ENCODE measurements at regions not wholly inside any gene's neighbourhood (a gene's known extent, or its start where the extent isn't known, plus 50 kb on each side); places are given as distances from the start of the nearest gene placed in this dataset.
"Not testable (repeated sequence)": the region's sequence is repeated elsewhere in the genome, so short reads cannot be mapped to it uniquely, and the experiment has no call there.

DNA sequence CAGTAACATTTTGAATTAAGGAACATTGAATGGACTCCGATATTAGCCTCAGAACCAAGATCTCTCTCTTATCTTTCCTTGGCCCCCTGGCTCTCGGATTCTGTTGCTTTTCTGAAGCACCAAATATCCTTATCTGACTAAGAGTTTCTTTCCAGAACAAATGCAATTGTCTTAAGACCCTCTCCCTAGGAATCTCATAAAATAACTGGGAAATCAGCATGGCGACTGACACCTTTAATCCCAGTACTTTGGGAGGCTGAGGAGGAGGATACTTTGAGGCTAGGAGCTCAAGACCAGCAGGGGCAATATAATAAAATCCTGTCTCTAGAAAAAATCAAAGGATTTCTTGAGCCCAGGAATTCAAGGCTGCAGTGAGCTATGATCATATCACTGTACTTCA, 984.5 kb downstream of the HACE1 start:
- DNase-seq: no peak

GRCh38 chr6:103874575-103874974, 985.1 kb downstream of the HACE1 start:
- no peak for DNase-seq

- DNase-seq: no peak
Observed at GRCh38 chr6:103872678-103873077, 987.0 kb downstream of the HACE1 start.

DNA sequence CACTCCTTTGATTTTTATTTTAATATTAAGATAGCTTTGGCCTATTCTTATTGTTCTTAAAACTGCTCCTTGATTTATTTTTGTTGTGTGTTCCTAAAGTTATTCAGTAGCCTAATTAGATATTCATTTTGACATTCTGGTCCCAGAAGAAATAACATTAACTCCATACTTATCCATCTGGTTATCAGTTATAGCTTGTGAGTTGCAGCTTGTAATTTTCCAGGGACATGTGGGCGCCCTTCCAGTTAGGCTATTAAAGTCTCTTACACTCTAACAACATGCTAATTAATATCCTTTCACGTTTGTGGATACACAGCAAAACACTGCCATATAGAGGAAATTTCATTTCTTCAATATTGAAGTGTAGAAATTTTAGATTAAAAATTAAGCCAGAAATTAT, 987.5 kb downstream of the HACE1 start:
- no peak for DNase-seq

DNA sequence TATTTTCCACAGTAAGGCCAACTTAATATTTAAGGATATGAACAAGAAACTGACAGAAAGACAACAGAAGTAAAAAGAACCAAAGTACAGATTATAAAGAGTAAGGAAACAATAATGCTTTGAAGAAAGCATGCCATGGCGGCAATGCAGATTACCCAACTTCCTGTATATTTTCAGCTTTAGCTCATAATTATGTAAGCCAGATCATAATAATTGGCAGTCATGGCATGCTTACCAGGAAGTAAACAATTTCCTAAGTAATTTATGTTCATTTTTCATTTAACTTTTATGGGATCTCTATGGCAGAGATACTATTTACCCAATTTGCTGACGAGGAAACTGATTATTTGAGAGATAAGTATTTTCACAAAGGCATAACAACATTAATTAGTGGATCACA, 988.7 kb downstream of the HACE1 start:
- DNase-seq: no peak

DNA sequence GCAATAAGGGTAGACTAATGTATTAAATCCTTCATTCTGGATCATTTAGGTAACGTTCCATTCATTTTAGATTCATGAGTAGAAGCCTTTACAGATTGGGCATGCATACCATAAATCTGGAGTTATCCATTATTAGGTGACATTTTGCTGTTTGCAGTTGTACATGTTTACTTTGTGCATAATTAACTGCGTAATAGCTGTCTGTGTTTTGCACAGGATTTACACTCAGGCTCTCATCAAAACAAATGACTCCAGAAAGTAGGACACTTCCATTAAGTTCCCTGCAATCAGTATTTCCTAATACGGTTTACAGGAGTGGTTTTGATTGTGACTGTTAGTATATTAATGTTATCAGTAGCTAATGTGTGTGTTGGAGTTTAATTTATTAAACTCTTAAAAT, 997.4 kb downstream of the HACE1 start:
- no peak for DNase-seq

DNA sequence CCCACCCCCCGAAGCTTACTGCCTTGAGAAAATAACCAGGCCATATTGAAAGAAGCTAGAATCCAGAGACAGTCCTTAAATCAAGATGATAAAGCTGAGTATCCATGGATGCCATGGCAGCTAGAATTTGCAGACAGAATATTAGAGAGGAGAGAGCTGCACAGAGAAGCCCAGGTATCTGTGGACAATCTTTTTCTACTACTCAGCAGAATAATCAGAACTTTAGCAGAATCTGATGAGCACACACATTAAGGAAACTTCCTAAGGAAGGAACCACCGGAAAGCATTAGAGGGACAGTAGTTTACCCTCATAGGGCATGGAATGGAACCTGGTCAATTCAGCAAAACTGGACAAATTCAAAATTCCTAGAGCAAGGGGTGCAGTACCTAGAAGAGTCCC, 1001.7 kb downstream of the HACE1 start:
- DNase-seq: no peak

DNA sequence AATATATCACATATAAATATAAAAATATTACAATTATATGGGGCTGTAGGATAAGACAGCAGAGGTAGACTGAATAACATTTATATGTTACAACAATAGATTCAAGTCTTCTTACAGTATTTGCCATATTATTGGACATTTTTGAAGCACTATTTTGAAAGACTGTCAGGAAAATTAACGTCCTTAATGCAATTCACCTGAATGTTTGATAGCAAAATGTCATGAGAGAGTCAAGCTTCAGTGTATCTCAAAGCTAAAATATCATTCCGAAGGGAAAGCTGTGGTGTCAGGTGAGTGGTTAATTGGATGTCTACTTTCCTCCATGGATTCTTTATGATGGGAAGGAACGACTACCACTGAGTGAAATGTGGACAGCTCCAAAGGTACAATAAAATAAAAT, 1004.0 kb downstream of the HACE1 start:
- DNase-seq: no peak

GRCh38 chr6:103854059-103854458, 1005.7 kb downstream of the HACE1 start:
- DNase-seq: no peak

DNA sequence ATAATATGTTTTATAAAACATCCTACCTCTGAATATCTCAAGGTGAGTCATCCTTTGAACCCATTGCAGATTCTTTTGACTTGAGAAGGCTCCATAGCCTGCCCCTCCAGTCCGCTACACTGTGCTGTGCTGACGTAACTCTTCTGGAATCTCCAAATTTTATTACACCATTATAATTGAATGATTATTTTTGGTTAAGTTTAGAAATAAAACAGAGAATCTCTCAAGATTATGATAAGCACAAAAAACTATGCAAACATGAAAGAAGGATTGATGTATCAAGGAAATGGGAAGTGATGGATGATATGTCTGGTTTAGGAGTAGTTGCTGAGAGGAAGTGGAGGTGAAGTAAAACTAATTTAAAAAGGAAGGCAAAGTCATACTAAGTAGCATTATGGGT, 1021.3 kb downstream of the HACE1 start:
- DNase-seq: no peak

DNA sequence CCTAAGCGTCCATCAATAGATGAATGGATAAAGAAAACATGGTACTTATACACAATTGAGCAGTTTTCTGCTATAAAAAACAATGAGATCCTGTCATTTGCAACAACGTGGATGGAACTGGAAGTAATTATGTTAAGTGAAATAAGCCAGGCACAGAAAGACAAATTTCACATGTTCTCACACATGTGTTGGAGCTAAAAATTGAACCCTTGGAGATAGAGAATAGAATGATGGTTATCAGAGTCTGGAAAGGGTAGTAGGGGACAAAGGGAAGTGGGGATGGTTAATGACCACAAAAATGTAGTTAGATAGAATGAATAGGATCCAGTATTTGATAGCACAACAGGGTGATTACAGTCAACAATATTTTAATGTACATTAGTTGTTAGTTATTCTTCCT, 1033.5 kb downstream of the HACE1 start:
- no peak for DNase-seq

DNA sequence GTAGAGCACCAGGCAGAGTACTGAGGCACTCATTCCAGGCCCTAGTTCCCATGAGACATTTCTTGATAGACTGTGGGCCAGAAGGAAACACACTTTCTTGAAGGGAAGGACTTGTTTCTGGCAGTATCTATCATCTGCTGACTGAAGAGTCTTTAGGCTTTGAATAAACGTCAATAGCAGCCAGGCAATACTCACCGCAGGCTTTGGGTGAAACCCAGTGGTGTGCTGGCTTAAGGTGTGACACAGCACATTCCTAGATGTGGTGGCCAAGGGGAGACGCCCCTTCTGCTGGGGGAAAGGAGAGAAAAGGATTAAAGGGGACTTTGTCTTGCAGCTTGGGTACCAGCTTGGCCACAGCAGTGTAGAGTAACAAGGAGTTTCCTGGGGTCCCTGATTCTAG, 1039.6 kb downstream of the HACE1 start:
- no peak for DNase-seq

GRCh38 chr6:103819509-103819908, 1040.2 kb downstream of the HACE1 start:
- no peak for DNase-seq

DNA sequence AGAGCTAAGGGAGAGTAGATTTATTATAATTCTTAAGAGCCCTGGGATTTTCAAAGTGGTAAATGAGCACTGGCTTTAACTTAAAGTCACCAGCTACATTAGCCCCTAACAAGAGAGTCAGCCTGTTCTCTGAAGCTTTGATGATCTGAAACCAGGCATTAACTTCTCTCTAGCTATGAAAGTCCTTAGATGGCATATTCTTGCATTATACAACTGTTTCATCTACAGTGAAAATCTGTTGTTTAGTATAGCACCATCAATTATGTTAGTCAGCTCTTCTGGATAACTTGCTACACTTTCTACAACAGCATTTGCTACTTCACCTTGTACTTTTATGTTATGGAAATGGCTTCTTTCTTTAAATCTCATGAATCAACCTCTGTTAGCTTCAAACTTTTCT, 1046.7 kb downstream of the HACE1 start:
- DNase-seq: no peak

- not testable (repeated sequence) for DNase-seq
Observed at GRCh38 chr6:103801901-103802479, 1057.7 kb downstream of the HACE1 start.

- no peak for DNase-seq
Observed at GRCh38 chr6:103799971-103800670, 1059.6 kb downstream of the HACE1 start.

- no peak for DNase-seq
Observed at GRCh38 chr6:103798166-103798565, 1061.6 kb downstream of the HACE1 start.

DNA sequence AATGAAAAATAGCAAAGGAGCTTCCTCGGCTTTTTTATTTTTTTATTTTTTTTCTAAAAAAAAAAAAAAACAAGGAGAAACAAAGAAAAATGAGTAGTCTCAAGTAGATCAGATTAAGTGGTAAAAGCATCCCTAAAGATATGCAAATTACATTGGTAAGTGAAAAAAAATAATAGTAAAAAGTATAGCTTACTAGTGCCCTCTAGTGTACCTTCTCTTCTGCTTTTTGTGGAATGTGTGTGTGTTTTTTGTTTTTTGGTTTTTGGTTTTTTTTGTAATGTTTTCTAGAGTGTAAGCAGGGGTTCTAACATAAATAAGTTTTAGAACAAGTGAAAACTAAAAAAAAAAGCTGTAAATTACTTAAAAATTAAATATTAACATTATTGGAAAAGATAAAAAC, 1062.0 kb downstream of the HACE1 start:
- DNase-seq: no peak

- DNase-seq: no peak
Observed at GRCh38 chr6:103791458-103791857, 1068.3 kb downstream of the HACE1 start.

DNA sequence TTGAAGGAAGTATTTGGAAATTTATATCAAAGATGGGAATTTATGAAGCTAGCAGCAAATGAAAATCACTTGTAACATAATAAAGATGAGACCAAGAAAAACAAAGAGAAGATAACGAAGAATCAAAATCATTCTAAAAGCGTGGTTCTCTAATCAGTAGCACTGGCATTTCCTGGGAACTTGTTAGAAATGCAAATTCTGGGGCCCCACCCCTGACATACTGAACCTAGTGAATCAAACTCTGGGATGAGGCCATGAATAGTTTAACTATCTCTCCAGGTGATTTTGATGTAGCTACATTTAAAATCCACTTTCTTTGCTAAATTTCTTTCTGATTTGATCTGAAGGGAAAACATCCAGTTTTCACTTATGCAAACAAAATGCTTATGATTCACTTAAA, 1075.6 kb downstream of the HACE1 start:
- DNase-seq: no peak

DNA sequence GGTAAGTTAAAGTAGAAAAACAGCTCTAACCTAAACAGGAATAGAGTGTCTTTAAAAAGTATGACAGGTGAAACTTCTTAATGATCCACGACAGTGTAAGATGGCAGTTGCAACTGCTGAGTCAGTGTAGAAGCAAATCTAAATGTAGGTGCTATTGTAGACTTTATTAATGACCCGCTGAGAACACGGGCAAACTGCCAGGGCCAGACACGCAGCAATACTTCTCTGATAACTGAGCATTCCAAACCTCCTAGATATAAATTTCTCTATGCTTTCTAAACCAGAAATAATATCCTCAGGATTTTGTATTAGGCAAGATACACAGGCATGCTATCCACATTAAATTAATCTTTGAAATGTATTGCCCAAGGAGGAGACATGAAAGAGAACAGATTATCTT, 1076.4 kb downstream of the HACE1 start:
- peak; percentile 2 for DNase-seq

GRCh38 chr6:103769431-103769830, 1090.3 kb downstream of the HACE1 start:
- DNase-seq: no peak

DNA sequence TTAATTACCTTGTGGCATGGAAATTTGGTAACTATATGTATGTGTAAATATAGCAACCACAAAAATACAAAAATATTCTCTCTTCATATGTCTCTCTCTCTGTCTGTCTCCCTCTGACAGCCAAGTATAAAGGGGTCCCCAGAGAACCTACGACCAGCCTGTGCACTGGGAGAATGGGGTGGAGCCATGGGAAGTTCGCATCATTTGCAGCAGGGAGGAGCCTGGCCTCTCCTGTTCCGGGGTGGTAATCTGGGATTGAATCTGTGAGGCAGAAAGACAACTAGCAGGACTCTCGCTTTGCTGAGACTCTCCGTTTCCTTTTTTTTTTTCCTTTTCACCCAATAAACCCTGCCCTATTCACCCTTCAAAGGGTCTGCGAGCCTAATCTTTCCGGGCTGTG, 1109.1 kb downstream of the HACE1 start:
- DNase-seq: no peak

- DNase-seq: no peak
Observed at GRCh38 chr6:103734016-103734415, 1125.7 kb downstream of the HACE1 start.

GRCh38 chr6:103729658-103730057, 1130.1 kb downstream of the HACE1 start:
- no peak for DNase-seq

Data from right kidney (tissue), 1 donor.